ENCODE measurements at regions not wholly inside any gene's neighbourhood (a gene's known extent, or its start where the extent isn't known, plus 50 kb on each side); places are given as distances from the start of the nearest gene placed in this dataset.

DNA sequence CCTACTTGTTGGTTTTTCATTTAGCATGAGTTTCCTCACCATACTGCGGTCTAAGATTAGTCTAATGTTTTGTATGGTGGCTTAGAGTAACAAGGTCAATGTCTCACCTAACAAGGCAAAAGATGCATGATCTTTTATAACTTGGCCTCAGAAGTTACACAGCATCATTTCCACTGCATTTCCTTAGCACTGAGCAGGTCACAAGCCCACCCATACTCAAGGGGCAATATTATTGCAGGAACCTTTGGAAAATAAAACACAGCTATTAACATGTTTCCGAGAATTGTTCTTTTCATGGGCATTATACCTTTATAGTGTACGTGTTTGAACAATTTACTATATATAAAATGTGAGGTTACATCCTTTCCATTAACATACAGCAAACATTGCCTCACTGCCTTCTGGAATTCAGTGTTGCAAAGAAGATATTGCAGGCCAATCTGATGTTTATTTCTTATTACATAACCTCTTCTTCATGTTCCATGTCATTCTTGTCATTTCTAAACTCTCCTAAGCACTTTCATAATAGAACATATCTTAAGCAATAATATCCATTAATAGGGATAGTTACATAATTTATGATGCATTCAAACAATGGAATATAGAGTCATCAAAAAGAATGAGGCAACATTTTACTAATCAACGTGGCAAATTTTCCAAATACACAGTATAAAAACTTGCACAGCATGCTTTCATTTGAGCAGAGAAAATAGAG lies 153.8 kb downstream of the AREG start:
- in situ Hi-C loops (cut with HindIII; ENCODE audit: low pct_unique_long_range_greater_than_20kb, low sequenced_read_pairs) = no loop called here

GRCh38 chr4:74603186-74603585 lies 158.2 kb downstream of the AREG start:
- no peak for DNase-seq (ENCODE audit: low read depth)
- in situ Hi-C loops (cut with HindIII; ENCODE audit: low pct_unique_long_range_greater_than_20kb, low sequenced_read_pairs) = no loop called here

More for the DNA sequence above, 153.8 kb downstream of the AREG start:
- DNase-seq (ENCODE audit: low read depth) = no peak

DNA sequence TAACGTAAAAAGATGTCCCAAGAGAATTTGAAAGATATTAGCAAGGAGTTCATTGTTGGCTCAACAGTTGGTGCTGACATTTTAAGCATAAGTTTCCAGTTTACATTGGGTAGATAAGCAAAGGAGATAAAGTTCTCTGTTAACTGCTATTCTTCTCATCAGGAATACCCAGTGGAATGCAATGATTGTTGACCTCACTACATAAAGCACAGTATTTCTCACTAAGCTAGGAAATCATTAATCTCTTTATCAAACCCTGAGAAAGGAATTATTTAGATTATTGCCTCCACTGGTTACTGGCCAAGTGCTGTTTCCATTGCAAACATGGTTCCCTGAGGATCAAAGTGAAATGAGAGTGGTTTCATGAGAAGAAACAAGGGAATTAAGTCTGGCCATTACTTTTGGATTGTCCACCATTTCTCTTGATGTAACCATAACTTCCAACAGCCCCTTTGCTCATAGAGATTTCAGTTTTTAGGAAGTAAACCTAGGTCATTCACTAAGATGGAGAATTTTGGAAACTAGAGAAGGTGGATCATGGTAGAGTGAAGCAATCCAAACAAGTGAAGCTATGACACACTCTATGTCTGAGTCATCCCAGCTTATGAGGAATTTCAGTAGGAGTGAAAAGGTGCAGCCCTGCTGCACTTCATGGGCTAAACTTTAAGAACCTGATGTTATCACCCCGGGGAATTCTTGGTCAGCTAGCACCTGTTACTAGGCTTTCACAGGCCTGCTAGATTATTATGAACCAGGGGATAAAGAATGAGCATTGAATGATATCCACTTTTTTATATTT lies 163.4 kb downstream of the AREG start:
- in situ Hi-C loops (cut with HindIII; ENCODE audit: low pct_unique_long_range_greater_than_20kb, low sequenced_read_pairs) = no loop called here
- DNase-seq (ENCODE audit: low read depth) = peak; percentile 27

- DNase-seq (ENCODE audit: low read depth) = no peak
- in situ Hi-C loops (cut with HindIII; ENCODE audit: low pct_unique_long_range_greater_than_20kb, low sequenced_read_pairs) = no loop called here
These were observed 165.6 kb downstream of the AREG start for GRCh38 chr4:74610491-74610890.

- no peak for DNase-seq (ENCODE audit: low read depth)
- in situ Hi-C loops (cut with HindIII; ENCODE audit: low pct_unique_long_range_greater_than_20kb, low sequenced_read_pairs) = no loop called here
These were observed 167.9 kb downstream of the AREG start for GRCh38 chr4:74612837-74613236.

DNA sequence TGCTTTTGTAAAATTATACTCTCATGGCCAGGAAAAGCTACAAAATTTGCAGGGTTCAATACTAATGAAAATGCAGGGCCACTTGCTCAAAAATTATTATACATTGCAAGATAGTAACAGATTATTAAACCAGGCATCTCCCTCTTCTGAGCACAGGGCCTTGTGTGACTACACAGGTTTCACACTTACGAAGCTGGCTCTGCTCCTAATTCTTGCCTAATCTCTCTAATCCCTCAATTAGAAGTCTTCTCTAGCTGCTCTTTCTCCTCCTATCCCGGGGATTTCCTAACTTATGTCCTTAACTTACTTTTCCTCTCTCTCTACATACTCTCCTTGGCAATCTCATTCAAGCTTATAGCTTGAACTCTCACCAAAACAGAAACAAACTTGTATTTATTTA lies 168.3 kb downstream of the AREG start:
- no peak for DNase-seq (ENCODE audit: low read depth)
- in situ Hi-C loops (cut with HindIII; ENCODE audit: low pct_unique_long_range_greater_than_20kb, low sequenced_read_pairs) = no loop called here

GRCh38 chr4:74615411-74615810 lies 170.5 kb downstream of the AREG start:
- in situ Hi-C loops (cut with HindIII; ENCODE audit: low pct_unique_long_range_greater_than_20kb, low sequenced_read_pairs) = no loop called here
- no peak for DNase-seq (ENCODE audit: low read depth)

- in situ Hi-C loops (cut with HindIII; ENCODE audit: low pct_unique_long_range_greater_than_20kb, low sequenced_read_pairs) = no loop called here
These were observed 173.2 kb downstream of the AREG start for GRCh38 chr4:74618166-74618565.

GRCh38 chr4:74618659-74619058 lies 173.7 kb downstream of the AREG start:
- in situ Hi-C loops (cut with HindIII; ENCODE audit: low pct_unique_long_range_greater_than_20kb, low sequenced_read_pairs) = no loop called here
- peak; percentile 21 for DNase-seq (ENCODE audit: low read depth)

More at GRCh38 chr4:74618166-74618565, 173.2 kb downstream of the AREG start:
- no peak for DNase-seq (ENCODE audit: low read depth)

DNA sequence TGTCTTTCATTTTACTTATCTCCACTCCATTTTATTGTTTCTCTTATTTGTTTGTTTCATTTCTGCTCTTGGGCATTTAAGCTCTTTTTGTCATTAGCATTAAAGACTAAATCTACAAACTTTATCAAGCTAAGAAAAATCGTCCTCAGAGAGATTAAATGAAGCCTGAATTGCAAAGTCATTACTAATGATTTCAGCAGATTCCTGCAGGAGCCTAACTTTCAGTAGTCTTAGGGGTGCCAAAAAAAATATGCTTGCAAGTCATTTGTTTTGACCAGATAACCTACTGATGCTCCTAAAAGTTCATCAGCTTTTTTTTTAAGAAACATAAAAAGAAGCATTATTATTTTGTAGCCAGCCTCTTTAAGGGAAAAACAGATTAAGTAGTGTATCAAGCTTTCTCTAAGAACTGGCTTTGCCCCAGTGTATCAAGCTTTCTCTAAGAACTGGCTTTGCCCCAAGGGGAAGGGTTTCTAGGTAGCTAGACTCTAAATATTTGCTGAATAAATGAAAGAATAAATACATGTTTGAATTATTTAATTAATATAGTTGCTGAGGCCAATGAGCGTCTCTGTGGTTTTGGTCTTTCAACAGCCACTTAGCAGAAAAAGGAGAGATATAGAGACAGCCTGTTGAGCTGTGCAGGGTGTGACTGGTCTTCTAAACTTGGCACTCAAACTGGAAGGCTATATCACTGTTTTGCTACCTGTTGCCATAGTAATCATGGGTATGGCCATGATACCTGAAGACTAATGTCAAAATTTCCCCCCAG lies 174.2 kb downstream of the BTC start:
- in situ Hi-C loops (cut with HindIII; ENCODE audit: low pct_unique_long_range_greater_than_20kb, low sequenced_read_pairs) = loop anchor here (10.0 kb wide), 1 partner anchor 245 kb away; no protein-coding TSS in a partner anchor
- no peak for DNase-seq (ENCODE audit: low read depth)

DNA sequence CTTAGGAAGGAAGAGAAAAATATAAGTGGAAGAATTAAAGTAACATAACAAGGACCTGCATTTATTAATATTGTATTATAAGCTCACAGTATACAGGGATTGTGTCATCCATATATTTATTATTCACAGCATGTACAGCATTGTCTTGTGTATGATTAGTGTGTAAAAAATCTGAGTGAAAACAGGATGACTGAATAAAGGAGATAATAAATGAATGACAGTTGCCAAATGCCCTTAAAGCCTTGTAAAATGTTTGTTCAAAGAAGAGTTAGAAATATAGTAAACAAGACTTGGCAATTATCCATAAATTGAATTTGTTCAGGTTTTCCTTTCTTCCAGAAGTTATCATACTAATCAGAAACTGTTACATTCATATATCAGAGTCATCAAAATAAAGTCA lies 172.7 kb downstream of the BTC start:
- in situ Hi-C loops (cut with HindIII; ENCODE audit: low pct_unique_long_range_greater_than_20kb, low sequenced_read_pairs) = loop anchor here (10.0 kb wide), 1 partner anchor 247 kb away; no protein-coding TSS in a partner anchor
- DNase-seq (ENCODE audit: low read depth) = no peak

GRCh38 chr4:74623041-74623440 lies 171.3 kb downstream of the BTC start:
- DNase-seq (ENCODE audit: low read depth) = peak; percentile 61
- in situ Hi-C loops (cut with HindIII; ENCODE audit: low pct_unique_long_range_greater_than_20kb, low sequenced_read_pairs) = loop anchor here (10.0 kb wide), 1 partner anchor 248 kb away; no protein-coding TSS in a partner anchor

DNA sequence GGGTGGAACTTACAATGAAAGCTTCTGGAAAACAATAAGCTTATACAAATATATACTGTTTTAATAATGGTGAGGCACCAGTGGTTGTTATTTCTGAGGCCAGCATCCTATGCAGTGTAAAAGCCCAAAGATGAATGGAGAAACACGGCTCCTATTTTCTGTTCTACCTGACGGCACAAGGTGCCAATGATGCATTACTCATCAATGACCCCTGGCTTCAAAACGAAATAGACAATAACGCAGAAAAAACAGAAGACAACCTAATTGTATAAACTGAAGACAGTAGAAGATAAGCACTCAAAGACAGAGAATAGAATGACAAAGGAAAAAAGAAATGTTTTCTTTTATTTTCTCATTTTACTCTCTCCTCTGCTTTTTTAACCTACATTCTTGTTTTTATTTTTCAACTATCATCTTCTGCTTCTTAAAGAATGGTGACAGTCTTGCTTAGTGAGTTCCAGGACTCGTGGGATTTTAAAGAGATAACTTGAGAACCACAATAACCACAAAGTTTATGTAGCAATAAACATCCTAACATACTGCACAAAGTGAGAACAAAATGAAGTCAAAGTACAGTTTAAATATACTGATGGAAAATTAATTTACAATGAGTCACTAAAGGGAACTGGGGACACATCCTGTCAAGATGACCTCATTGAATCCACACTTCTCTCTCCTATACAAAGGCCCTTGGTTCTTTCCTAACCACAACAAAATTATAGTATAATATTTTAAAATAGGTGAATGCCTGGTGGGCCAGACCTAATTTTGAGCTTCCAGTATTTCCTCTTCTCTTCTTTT lies 169.8 kb downstream of the BTC start:
- in situ Hi-C loops (cut with HindIII; ENCODE audit: low pct_unique_long_range_greater_than_20kb, low sequenced_read_pairs) = loop anchor here (10.0 kb wide), 1 partner anchor 250 kb away; no protein-coding TSS in a partner anchor
- peak; percentile 96 for DNase-seq (ENCODE audit: low read depth)

- in situ Hi-C loops (cut with HindIII; ENCODE audit: low pct_unique_long_range_greater_than_20kb, low sequenced_read_pairs) = loop anchor here (10.0 kb wide), 1 partner anchor 251 kb away; no protein-coding TSS in a partner anchor
These were observed 168.3 kb downstream of the BTC start for GRCh38 chr4:74625981-74626380.

GRCh38 chr4:74627093-74627492 lies 167.2 kb downstream of the BTC start:
- in situ Hi-C loops (cut with HindIII; ENCODE audit: low pct_unique_long_range_greater_than_20kb, low sequenced_read_pairs) = loop anchor here (10.0 kb wide), 1 partner anchor 252 kb away; no protein-coding TSS in a partner anchor
- no peak for DNase-seq (ENCODE audit: low read depth)

More at GRCh38 chr4:74625981-74626380, 168.3 kb downstream of the BTC start:
- no peak for DNase-seq (ENCODE audit: low read depth)

DNA sequence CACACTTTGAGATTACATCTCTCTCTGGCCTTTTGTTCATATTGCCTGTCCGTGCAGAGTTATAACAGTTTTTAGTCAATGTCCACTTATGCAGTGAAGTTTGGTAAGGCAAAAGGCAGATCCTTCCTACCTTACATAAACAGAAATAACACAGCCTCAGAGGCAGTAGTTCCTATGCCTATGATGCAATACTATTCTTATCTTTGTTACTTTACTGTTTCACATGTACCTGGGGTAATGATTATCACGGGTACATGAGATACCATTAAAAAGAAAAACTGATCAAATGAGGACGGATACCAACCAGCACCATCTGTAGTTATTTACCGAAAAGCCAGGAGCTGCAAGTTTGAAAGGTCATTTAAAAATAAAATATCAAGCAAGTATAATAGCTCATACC lies 166.8 kb downstream of the BTC start:
- in situ Hi-C loops (cut with HindIII; ENCODE audit: low pct_unique_long_range_greater_than_20kb, low sequenced_read_pairs) = loop anchor here (10.0 kb wide), 1 partner anchor 253 kb away; no protein-coding TSS in a partner anchor
- DNase-seq (ENCODE audit: low read depth) = no peak

GRCh38 chr4:74628852-74629620 lies 165.3 kb downstream of the BTC start:
- in situ Hi-C loops (cut with HindIII; ENCODE audit: low pct_unique_long_range_greater_than_20kb, low sequenced_read_pairs) = loop anchor here (10.0 kb wide), 1 partner anchor 254 kb away; no protein-coding TSS in a partner anchor
- DNase-seq (ENCODE audit: low read depth) = no peak
